Fibroblast of gingiva (primary cell): ENCODE measurements at regions not wholly inside any gene's neighbourhood (a gene's known extent, or its start where the extent isn't known, plus 50 kb on each side); places are given as distances from the start of the nearest gene placed in this dataset.

ENCODE experiments used
- DNase-seq: peaks from one replicate; pipeline ENCODE4 v3.0.0-alpha.2; 2011; ENCODE audit warnings: low read depth

DNA sequence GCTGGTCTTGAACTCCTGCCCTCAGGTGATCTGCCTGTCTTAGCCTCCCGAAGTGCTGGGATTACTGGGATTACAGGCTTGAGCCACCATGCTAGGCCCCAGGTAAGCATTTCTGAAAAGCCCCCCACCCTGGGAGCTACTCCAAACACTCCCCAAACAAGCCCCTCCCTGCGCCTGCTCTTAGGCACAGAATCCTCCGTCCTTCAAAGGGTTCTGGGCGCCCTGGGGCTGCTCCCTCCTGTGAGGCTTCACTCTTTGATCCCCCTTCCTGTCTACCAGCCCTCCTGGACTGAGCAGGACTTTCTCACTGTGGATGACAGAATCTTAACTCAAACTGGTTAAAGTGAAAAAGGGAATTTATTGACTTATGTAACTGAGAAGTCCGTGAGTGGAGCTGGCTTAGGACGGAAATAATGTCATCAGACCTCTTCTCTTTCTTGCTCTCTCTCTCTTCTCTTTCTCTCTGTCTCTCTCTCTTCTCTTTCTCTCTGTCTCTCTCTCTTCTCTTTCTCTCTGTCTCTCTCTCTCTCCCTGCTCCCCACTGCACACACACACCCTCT, 66.9 kb upstream of the CLMN start:
- DNase-seq = no peak

DNA sequence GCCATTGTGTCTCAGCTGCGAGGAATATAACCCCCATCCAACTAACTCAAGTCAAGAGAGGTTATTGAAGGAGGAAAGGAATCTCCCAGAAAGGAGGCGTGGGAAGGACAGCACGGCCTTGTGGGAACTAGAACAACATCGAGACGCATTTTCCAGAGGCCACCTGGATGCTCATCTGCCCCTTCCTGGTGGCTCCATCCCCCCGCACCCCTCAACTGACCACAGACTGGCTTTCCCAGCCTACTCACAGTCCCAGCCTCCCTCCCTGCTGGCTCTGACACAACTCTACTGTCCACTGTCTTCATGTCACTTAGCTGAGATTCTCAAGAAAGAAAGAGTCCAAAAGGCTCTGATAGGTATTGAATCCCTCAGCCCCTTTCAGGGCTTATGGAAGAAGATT, 66.0 kb upstream of the CLMN start:
- no peak for DNase-seq

DNA sequence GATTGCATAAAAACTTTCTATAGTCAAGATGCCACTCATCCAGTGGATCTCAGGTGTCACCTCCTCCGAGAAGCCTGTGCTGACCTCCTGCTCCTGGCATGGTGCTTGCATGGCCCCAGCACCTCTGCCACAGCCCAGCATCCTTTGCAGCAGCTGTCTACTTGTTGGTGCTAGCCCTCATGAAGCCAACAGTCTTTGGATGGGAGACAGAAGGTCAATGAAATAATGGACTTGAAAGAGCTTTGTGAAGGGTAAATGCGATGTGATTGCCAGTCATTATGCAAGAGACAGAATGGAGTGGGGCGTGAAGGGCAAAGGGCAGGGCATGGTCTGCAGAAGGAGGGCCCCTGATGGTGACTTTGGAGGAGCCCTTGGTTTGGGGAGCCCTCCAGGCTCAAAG, 63.0 kb upstream of the CLMN start:
- no peak for DNase-seq

DNA sequence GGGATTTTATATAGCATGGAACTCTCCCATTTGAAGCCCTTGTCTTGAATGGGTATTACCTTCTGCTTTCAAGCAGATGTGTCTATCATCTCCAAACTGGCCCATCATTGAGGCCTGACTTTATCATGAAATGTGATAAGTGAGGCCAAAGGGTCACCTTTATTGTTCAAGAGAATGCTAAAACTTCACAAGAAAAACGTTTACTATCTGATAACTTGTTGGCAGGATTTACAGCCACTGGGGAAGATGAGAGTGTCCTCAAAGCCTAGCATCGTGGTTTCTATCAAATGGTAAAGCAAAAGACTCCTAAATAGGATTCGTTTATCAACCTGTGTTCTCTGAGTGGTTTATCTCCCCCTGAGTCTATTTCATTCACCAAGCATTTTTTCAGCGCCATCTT, 62.0 kb upstream of the CLMN start:
- DNase-seq = no peak

DNA sequence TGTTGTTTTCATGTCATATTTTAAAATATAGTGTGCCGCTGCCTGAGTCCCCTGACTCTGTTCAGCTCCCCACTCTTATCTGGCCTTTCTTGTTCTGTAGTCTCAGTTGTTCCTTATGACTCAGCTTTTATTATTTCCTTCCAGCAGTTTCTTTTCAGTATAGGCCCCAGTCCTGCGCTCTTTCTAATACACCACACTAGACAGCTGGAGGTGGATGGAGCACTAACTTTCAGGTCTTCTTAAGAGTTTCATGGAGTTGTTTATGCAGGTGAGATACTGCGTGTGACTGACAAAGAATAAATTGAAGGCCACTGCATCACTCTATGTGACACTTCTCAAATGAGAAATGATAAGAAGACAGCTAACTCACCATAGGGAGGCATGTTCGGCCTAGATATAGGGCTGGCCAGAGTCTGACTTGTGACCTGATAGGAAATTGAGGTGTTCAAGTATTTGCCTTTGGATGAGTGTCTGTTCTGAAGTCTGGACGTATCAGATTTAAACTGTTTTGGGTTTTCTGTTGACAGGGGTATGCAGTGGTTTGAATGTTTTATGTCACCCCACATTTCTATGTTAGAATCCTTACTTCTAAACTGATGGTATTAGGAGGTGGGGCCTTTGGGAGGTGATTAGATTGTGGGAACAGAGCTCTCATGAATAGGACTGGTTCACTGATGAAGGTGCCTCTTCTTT, 60.8 kb upstream of the CLMN start:
- no peak for DNase-seq

DNA sequence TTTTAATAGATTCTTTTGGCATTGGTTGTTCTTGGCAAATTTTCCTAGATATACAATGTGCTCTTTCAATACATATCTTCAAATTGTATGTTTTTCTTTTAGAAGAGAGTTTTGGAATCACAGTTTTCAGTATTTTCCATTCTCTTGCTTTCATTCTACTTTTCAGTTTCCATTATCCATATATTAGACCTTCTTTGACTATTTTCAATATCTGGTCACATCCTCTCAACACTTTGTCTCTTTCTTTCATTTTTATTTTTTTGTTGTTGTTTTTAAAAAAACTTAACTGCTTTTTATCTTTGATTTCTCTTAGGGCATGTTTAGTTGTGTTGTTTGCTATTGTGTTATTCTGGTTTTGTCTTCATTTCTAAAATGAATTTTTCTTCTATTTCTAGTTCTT, 59.9 kb upstream of the CLMN start:
- DNase-seq = no peak

DNA sequence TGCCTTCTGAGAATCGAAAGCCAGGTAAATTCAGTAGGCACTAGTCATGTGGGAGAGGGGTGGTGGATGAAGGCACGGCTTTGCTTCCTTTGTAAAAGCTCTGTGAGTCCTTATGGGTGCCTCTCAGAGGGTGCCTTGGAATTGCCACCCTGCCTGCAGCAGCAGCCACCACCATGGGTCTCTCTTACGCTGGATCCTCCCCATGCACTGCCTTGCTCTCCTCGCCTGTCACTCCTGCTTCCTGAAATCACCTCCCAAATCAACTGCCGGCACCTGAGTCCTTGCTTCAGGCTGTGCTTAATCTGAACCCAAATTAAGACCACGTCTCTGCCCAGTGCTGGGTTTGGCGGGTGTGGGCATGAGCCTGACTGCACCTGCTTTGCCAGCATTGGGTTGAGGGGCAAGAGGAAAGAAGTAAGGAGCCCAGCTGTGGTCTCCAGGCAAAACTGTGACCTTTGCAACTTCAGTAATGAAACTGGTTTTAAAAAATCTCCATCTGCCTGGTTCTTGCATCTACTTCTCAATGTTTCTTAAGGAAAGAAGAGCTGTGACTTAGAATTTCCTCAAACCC, 55.9 kb upstream of the CLMN start:
- DNase-seq = no peak

DNA sequence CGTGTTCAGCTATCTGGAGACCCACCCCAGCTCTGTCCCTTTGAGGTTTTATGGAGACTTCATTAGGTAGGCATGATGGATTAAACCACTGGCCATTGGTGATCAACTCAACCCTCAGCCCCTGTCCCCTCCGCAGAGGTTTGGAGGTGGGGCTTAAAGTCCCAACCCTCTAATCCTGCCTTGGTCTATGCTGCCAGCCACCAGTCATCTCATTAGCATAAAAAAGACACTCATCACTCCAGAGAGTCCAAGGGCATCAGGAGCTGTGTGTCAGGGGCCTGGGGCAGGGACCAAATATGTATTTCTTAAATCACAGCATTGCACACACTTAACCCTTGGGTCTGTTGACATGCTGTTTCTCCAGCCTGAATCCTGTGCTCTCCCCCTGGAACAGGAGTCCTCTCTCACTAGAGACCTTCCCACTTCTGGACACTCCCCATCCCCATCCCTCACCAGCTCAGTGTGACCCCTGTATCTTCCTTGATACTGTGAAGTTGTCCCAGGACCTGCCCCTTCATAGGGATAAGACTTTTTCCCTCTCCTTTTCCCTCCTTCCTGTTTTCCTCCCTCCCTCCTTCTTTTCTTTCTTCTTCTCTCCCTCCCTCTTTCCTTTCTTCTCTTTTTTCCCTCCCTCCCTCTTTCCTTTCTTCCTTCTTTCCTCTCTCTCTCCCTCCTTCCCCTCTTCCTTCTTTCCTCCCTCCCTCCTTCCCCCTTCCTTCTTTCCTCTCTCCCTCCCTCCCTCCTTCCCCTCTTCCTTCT, 54.7 kb upstream of the CLMN start:
- no peak for DNase-seq

DNA sequence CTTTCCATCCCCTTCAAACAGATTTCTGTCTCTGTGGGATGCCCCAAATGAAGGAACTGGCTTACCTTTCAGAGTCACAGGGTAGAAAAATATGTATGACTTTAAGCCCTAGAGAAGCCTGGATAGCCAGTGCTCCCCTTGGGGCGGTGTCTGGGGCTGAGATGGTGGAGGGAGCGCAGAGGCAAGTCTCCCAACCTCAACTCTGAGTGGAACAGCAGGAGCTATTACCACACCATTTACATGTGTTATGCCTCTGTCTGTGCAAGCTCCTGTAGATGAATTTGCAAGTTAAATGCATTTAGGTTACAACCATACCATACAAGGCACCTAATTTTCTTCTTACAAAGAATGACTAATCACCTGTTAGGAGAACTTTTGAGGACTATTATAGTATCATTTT, 50.4 kb upstream of the CLMN start:
- no peak for DNase-seq
